Kidney tubule cell (primary cell): ENCODE measurements at regions not wholly inside any gene's neighbourhood (a gene's known extent, or its start where the extent isn't known, plus 50 kb on each side); places are given as distances from the start of the nearest gene placed in this dataset.

ENCODE experiments used
- DNase-seq: peaks from one replicate; pipeline ENCODE4 v3.0.0-alpha.2; 2018; ENCODE audit warnings: low spot score

DNA sequence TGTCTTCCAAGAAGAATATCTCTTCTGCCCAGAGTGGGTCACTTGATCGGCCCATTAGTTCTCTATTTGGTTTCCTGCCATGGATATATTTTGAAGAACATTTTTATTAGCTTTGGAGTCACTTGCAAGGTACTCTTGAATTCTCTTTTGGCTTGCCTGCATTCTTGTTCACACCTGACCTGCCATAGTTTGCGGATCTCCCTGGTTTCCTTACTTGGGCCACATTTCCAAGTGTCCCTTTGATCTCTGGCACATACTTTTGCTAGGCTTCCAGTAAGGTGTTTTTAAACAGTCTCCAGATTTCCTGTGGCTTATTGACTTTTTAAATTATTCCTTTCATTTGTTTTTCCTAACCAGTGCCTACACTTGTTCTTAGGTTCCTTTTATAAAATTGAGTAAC, 488.5 kb upstream of the MDFIC2 start:
- no peak for DNase-seq

DNA sequence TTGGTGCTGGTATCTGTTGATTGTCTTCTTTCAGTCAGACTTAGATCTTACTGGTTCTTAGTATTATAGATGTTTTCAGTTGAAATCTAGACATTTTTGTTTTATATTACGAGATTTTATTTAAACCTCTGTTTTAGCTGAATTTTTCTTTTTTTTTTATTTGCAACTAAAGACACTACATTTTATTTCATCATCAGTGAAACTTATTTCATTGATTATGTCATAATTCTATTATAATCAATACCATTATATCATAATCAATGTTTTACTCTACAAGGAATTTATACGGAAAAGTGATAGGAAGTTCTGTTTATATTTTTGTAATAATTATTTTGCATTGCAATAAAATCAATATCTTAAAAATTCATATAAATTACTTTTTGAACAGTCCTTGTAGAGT, 477.4 kb upstream of the MDFIC2 start:
- DNase-seq, result no peak

DNA sequence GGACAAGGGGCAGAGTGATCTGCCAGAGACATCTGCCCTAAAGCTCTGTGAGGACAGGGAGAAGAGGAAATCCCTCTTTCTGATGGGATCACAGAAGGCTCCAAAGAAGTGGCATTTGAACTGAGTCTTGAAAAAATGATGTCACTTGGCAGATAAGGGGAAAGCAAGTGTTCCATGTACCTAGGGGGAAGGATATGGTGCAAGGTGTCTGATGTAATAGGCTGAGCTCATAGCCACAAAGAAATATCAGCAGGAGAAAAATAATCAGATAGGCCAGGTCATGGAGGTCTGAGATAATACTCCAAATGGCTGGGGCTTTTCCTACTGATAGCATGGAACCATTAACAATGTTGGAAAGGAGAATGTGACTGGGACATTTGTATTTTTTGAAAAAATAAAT, 468.4 kb upstream of the MDFIC2 start:
- no peak for DNase-seq

DNA sequence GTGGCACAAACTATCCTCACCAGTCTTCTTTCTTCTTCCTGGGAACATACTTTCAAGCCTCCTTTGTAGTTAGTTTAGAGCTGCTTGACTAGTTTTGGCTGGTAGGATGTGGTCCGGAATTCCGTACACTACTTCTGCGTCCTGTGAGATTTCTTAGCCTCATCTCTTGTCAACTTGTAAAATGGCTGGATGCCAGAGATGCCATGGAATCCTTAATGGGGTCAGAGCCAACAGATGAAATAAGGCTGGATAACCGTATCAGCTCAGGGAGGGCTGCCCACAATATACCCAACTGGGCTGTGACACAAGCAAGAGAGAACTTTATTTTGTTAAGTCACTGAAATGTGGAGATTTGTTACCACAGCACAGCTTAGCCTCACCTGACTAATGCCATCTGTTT, 466.9 kb upstream of the MDFIC2 start:
- DNase-seq, result peak; percentile 30

DNA sequence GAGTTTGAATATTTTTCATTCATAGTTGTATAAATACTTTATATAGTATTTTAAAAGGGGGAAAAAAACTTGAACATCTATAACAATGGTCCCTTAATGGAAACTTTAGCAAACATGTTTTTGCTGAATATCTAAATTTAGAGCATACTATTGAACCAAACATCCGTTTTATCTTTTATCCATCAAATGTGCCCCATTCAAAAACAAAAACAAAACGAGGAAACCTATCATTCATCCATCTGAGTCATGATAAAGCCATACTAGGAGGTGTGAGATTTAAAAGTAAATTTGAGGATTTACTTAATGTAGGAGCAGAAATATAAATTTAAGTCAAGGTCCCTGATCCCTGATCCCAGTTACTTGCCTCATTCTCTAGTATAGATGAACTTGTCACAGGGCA, 463.6 kb upstream of the MDFIC2 start:
- no peak for DNase-seq

DNA sequence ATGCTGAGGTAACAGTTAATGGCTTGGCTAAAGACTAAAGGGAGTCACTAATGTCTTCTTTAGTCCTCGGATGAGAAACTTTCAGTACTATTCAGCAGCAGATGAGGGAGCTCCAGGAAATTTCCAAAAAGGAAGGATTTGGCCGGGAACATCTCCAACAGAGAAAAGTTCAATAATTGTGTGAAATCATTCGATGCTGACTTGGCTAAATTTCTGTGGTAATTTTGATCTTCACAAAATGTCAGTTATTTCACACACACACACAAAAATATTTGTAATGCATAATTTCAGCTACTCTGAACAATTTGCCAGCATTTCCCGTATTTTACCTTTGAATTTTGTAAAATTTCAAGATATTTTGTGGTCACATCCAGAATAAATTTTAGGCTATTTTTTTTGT, 462.8 kb upstream of the MDFIC2 start:
- no peak for DNase-seq

DNA sequence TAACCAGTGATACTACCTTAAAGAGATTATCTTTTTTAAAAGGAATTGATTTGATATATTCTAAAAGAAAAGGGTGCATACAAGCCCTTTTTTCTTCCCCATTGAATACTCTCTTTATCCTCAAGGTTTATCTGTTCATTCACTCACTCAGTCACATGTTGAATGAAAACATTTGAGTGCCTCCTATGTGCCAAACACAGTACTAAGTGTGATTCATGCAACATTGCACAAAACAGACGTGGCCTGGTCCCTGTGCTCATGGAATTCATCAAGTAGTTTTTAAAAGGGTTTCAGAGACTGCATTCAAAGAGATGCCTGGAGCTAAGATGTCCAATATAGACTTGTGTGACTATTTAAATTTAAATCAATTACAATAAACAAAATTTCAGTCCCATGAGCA, 462.2 kb upstream of the MDFIC2 start:
- DNase-seq, result no peak

DNA sequence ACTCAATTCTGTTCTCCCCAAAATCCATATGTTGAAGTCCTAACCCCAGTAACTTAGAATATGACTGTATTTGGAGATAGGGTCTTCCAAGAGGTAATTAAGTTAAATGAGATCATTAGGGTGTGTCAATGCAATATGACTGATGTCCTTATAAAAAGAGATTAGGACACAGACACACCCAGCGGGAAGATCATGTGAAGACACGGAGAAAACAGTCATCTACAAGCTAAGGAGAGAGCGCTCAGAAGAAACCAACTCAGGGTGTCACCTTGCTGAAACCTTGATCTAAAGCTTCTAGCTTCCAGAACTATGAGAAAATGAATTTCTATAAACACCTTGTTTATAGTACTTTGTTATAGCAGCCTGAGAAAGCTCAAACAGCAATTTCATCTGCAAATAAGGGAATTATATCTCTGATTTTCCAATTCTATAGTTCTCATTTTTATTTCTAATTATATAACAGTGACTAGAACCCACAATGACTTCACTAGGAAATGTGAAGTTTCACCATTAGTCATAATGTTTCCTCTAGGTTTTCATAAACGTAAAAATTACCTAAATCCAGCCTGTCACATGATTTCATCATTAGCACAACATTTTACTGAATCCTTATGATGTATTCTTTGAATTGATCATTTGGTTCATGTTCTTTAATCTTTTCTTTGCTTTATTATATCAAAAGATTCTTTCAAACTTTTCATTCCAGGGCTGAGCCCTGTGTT, 459.1 kb upstream of the MDFIC2 start:
- peak; percentile 37 for DNase-seq

DNA sequence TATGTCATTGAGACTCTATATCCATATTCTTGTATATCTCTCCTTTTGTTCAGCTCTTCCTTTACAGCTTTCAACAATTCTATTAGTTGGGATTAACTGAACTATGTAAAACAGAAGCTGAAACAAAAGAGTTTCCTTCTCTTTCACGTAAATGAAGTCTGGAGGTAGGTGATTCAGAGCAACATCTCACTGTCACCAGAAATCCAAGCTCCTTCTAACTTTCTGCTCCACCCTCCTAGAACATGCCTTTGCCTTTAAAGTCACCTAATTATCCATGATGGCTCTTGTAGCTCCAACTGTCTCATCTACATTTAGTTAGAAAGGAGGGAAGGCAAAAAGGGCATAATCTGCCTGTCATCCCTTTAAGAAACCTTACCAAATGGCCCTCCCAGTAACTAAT, 458.2 kb upstream of the MDFIC2 start:
- no peak for DNase-seq

DNA sequence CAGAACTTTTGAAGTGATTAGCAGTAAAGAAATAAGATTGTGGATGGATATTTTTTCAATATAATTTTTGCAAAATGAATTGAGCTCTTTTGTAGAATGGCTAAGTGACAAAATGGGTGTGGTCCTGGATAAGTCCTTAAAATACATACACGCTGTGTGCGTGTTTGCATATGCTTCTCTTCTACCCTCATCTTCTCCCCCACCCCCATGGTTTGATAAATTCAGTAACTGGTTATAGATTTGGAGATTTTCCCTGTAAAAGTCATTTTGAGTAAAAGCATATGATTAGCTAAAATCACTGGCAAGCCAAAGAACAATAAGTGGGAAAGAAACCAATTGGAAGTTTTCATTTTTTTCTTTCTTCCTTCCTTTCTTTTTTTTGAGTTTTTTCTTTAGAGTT, 453.9 kb upstream of the MDFIC2 start:
- no peak for DNase-seq

DNA sequence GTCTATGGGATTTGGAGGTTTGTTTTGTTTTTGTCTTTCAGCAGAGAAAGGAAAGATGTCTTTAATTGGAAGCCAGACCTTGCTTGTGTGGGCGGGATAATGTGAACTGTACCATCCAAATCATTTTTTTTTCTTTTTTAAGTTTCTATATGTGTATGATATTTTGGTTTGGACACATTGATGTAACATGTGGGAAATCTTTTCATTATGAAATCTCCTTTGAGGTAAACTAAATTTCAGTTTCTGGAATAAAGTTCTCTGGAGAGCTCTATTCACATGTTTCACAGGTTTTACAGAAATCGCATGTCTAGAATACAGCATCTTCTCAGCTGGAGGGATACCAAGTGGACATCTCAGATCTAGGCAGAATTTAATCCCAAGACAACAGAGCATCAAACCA, 451.5 kb upstream of the MDFIC2 start:
- no peak for DNase-seq

DNA sequence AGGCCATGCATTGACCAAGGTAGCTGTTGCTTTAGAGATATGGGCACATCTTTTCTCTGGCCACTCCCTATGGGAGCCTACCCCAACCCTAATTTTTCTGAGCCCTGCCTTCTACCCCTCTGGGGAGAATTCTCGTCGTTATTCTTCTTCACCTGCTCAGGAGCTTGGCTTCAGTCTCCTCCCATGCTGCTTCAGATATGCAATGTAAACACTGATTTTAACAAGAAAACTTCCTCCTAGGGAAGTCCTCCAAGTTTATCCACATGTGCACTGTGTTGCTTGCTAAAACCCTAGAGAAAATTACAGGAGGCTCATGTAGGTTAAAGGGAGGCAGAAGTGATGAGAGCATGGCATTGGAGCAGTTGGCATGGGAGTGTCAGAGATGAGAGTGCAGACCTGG, 445.2 kb upstream of the MDFIC2 start:
- no peak for DNase-seq

DNA sequence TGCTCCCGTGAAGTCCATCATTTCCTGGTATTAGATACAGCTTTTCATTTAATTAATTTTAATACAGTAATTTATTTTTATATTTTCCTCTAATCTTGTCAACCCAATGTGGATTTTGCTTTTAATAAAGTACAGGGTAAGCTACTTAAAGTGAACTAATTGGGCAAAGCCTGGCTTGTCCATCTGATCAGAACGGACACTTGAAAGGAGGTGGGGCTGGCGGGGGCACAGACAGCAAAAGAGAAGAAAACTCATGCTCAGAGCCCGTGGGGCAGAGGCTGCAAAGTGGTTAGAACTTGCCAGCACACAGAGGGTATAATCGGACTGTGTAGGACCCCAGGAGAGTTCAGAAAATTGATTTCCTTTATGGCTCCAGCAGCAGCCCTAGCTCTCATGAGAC, 443.1 kb upstream of the MDFIC2 start:
- DNase-seq, result no peak

DNA sequence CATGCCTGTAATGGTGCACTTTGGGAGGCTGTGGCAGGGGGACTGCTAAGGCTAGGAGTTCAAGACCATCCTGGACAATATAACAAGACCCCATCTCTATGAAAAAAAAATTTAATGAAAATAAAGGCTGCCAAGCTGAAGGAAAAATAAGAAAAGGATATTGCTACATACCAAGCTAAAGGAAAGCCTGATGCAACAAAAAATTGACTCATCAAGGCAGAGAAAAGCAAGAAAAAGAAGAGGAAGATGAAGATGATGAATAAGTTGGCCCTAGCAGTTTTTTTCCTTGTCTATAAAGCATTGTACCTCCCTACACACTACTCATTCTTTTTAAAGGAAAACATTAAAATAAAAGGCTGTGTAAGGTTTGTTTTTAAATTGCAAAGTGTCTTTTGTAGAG, 441.9 kb upstream of the MDFIC2 start:
- DNase-seq, result no peak

DNA sequence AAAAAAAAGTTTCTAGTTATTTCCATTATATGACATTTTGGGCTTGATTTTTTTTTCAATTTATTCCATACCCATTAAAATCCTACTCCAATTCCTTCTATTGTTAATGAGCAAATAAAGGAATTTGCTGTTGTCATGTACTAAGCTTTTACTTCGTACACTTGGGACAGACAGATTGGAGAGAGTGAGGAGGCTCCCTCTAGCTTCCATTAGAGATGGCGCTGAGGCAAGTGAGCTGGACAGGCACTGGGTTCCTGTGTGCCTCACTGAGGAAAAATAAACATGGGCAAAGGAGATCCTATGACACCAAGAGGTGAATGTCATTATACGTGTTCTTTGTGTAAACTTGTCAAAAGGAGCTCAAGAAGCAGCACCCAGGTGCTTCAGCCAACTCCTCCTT, 441.1 kb upstream of the MDFIC2 start:
- no peak for DNase-seq

DNA sequence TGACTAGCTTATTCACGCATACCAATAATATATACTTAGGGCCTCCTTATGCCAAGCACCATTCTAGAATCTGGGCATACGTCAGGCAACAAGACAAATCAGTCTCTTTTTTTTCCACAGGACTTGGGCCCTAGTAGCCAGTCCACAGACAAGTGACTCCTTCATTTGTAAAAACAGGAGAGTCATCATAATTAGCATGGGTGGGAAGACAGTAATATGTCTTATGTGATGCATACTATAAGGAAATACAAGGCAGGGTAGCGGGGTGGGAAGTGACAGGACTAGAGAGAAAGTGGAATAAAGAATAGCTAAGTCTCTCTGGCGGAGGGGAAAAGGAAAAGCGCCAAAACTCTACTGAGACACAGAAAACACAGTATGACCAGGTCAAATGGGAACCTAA, 439.6 kb upstream of the MDFIC2 start:
- no peak for DNase-seq

DNA sequence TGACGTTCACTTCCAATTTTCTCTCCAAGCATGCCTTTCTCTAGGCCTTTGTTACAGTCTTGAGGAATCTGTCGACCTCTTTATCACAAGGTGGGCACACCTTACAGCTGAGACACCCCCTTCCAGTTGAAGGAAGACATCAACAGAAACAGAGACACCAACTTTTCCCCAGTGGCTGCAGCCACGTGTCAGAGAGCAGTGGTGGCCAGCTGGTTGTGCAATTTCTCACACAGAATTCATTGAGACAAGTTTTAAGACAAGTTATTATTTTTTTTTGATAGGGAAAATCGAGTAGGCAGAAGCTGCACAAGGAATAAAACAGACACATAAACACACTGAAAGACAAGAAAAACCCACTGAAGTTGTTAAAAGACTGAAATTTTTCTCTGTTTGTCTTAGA, 436.7 kb upstream of the MDFIC2 start:
- DNase-seq, result no peak

DNA sequence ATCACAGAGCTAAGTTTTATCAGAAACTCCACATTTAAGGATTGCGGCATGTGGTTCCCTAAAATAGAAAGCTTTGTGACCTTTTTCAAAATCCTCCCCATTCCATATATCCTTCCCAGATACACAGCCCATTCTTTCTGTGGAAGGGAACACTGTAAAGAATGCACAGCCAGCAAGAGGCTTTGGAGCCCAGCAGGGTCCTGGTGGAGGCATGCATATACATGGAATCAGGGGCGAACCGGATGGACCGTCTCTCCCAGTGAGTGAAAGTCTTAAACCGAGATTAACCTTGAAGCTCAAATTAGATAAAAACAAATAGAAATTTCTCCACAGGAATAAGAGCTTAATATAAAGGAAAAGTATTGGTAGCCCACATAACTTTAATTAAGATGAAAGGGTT, 436.2 kb upstream of the MDFIC2 start:
- no peak for DNase-seq

DNA sequence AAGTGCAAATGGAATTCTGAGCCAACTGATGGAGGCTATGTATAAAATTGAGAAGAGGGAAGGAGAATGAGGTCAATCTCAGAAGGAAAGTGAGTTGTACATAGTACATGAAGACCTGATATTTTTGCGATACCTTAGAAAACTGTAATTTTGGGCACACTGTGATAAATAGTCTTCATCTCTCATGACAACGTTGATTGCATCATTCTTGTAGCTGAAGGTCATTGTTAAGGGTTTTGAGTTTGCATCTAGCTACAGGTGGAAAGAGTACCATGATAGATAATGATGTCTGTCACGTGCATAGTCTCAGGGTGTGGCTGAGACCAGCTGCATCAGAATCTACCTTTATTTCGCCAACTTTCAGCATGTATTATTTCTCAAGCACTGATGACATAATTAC, 435.4 kb upstream of the MDFIC2 start:
- no peak for DNase-seq

DNA sequence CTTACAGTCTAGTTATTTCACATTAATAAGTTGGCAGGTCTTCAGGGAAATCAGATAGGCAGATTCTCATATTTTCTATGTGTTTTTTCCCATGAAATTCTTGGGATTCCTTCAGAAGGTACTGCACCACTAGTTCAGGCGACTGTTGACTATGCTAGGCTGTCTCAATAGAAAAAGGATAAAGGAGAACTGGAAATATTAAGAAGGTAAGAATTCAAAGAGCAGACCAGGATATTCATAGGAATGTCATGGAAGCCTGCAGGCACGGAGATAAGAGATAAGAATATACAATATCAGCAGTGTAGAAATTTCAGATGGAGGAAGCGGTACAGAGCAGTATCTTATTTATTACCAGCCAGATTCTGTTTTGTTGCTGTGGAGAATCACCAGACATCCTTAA, 432.1 kb upstream of the MDFIC2 start:
- peak; percentile 23 for DNase-seq

DNA sequence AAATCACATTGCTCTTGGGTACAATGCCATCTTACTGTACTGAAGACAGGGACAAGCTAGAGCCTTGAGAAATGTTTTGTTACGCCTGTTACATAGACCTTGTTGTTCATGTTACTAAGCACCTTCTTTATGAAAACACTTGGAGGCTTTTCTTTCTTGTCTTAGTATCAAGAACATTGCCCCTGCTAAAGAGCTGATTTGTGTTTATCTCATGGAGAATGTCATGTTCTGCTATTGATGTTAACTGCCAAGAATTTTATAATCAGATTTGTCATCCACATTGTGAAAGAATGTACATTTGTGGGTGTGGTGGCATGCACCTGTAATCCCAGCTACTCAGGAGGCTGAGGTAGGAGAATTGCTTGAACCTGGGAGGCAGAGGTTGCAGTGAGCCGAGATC, 431.3 kb upstream of the MDFIC2 start:
- no peak for DNase-seq

DNA sequence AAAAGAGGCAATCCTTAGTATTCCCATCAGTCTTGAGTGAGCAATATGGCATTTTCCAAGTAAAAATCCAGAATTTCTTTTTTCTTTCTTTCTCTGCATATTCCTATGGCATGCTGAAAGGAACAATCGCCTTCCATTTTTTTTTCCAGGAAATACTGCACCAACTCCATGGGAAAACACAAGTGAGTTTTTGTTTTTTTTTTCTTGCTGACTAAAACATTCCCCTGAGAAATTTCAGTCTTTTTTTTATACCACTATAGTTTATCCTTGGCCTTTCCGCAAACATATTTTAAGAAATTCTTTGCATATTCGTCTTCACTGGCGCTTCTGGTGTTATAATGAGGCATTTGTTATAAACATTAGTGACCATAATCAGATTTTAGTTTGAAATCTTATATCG, 429.6 kb upstream of the MDFIC2 start:
- no peak for DNase-seq

DNA sequence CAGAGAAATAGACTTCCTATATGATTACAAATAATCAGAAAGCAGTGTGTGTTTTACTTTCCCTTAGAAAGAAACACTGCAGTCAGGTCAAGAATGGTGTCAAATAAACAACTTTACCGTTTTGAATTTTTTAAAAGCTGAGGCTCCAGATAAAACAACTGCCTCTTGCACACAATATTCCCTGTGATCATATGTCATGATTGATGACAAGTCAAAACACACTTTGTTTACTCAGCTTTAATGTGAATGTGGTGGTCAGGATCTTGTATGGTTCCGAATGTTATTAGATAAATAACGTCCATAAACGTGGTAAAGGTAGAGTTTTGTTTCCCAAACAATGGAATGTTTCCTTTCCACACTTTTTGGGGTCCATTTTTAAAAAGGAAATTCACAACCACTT, 428.4 kb upstream of the MDFIC2 start:
- no peak for DNase-seq

DNA sequence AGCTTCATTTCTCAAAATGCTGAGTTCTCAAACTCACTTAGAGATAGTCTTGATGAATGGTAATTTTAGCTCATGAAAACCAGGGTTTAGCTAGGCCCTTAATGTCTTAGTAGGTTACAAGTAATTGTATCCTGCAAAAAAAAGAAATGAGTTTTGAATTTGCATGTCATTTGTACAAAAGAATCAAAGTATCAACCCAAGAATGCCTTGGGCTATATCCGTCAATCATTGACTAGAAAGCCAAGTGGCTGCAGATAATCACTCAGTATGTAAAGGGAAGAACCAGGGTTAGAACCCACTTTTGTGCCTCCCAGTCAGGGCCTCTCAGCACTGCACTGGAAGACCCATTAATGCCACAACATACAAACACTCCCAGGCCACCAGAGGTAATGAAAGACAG, 427.6 kb upstream of the MDFIC2 start:
- no peak for DNase-seq

DNA sequence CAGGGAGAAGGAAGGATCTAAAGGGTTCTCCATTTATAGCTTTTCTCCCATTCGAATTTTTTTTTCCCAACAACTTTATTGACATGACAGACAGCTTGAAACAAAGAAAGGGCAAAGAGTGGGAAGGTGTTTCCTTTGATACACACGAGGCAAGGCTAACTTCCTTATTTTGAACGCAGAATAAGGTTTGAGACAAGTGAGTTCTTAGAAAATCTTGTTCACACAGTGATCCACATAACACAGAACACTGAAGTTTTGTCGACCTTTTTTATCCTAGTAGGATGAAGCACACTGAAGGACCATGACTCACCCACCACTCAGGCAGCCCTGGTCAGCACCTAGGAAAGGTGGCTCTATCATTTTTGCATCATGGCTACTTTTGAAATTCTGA, 425.8 kb upstream of the MDFIC2 start:
- no peak for DNase-seq
